ENCODE measurements at regions not wholly inside any gene's neighbourhood (a gene's known extent, or its start where the extent isn't known, plus 50 kb on each side); places are given as distances from the start of the nearest gene placed in this dataset.
"Not testable (repeated sequence)": the region's sequence is repeated elsewhere in the genome, so short reads cannot be mapped to it uniquely, and the experiment has no call there.

DNA sequence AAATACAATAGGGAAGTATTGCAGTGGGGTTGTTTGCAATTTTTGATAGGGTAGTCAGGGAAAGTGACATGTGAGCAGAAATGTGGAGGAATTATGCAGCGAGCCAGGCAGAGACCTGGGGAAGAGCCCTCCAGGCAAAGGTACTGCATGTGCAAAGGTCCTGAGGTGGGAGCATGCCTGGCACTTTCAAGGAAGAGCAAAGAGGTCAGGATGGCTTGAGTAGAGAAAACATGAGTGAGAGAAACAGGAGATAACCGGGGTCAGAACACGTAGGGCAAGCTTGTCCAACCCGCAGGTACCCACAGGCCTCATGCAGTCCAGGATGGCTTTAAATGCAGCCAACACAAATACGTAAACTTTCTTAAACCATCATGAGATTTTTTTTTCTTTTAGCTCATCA is 71.0 kb downstream of the COQ2 start:
- DNase-seq (ENCODE audit: low spot score): no peak

DNA sequence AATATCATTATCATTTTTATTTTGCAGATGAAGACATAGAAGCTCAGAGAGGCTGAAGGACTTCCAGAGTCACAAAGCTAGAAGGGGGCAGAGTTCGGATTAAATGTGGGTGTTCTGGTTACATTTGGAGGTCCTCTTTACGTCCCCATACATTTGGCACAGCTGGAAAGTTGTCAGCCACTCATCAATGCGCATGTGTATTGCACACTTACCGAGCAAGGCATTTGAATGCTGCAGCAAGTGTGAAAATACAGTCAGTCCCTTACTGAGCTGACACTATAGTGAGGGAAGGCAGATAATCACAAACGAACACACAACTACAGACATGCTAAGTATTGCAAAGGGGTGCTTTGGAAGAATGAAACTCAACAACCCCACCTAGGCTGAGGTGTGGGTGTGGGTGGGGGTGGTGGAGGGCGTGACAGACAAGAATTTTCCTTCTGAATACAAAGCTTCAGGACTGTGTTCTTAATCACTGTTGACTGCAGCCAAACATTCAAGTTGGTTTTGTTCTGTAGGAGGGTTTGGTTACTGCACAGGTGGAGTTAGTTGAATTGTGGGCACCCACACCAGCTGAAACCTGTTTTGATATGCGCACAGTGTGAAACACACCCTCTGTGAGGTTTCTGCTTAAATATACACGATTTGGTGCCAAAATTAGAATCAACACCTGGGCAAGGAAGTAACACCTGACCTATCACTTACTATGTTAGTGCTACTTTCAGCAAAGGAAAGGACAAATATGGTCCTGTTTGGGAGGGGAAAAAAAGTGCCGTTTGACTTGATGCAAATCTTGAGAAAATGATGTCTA is 72.4 kb downstream of the COQ2 start:
- DNase-seq (ENCODE audit: low spot score): no peak

DNA sequence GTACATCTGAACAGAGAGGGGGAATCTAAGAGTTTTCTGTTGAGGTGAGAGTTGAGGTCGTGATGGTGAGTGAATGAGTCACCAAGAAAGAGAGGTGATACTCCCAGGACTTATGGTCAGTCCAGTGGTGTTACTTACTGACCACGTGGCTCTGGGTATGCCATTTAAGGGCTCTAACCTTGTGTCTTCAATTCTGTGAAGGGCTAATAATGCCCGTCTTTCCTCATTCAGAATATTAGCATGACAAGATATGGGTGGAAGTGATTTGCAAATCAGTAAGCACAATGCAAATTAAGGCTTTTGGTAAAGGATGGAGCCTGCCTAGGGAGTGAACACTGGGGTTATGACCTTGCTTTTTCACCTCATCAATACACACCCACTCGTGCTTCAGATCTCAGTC is 75.2 kb downstream of the COQ2 start:
- DNase-seq (ENCODE audit: low spot score): no peak

DNA sequence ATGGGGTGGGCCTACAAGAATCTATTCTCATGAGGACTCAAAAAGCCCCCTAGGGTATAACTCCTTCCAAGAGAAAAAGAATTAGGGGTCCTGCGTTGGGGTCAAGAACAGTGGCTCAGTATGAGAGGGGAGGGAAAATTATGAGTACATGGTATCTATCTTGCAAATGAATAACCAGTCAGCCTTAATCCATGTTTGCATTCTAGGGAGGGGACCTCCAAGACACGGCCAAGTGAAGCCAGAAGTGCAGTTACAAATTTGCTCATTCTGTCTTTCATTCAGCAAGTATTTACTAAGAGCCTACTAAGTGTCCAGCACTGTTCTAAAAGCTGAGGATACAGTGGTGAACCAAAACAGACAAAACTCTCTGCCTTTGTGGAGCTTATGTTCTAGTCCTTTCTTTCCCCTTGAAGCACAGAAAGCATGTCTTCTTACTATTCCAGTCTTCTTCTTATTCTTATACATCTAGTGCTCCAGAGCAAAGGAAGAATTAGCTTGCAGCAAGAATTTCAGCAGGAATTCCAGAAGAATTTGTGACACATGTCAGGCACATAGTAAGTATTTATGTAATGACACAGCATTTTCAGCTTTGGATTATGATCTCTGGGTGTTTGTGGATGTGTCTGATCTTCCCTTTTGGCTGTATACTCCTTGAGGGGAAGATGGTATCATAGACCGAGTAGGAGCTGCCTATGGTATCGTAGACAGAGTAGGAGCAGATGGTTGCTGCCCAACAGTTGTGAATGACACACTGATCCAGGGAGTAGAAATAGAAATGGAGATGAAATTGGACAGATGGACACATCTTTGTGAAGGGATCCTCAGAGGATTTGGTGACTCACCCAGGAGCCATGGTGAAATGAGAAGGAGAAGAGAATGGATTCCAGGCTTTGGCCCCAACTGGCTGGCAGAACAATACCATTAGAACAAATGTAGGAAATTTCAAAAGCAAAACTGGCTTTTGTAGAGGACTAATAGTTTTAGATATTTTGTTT is 75.9 kb downstream of the COQ2 start:
- peak; percentile 65 for DNase-seq (ENCODE audit: low spot score)

DNA sequence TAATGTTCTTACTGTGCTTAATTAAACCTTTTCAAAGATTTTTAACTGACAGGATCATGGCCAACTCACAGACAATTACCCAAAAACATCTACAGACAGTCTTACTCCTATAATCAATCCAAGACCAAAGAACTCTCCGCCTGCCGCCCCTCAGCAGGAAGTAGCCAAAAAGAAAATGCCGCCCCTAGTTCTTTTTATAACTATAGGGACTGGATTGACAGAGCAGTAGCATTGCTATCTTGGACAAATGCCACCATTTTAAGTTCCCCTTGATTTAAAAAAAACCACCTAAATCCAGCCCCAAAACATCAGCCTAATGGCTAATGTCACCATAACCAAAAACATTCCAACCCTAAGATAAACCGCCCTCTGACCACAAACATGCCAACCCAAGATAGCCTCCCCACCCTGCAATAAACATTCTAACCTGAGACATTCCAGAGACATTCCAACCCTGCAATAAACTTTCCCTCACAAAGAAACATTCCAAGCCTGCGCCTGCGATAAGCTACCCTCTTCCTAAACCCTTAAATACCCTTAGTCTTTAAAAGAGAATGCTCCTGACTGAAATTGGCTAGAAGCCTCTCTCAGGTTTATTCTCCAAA is 77.0 kb downstream of the COQ2 start:
- DNase-seq (ENCODE audit: low spot score): peak; percentile 72

DNA sequence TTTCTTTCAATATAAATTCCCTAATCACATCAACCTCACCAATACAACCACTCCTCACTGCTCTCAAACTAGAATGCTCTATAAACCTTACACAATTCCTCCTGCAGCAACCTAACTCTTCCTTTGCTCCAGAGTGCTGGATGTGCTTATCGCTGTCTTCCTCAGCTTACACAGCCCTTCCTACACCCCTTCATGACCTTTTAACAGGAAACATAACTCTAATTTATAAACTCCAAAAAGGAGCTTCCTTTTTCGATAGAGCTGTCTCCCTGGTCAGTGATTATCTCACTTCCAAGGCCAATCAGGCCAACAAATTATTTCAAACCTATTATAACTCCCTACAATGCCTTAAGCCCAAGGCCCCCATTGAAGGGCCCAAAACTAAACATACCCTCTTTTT is 78.8 kb downstream of the COQ2 start:
- DNase-seq (ENCODE audit: low spot score): no peak

DNA sequence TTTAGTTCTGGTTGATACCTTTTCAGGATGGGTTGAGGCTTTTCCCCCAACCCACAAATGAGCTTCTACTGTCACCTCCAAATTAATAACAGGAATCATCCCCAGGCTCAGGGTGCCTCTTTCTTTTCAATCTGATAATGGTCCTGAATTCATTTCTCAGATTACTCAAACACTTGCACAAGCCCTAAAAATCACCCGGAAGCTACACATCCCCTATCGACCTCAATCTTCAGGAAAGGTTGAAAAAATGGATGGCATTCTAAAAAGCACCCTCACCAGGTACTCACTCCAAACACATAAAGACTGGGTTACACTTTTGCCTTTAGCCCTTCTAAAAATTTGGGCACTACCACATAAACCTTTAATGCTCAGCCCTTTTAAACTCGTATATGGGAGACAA is 79.9 kb downstream of the COQ2 start:
- DNase-seq (ENCODE audit: low spot score): no peak

DNA sequence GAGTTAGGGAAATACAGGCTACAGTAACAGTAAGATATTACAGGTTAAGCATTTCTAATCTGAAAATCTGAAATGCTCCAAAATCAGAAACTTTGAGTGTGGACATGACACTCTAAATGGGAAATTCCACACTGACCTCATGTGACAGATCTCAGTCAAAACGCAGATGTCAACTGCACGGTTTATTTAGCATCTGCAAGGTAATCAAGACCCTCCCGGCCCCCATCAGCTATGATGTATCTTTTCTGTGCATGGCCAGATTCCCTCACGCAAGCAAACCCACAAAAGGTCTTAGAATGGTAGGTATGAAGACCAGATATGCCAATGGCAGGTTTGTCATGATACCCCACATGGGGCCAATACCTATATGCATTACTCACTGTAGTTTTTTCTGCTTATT is 82.8 kb downstream of the COQ2 start:
- DNase-seq (ENCODE audit: low spot score): no peak

DNA sequence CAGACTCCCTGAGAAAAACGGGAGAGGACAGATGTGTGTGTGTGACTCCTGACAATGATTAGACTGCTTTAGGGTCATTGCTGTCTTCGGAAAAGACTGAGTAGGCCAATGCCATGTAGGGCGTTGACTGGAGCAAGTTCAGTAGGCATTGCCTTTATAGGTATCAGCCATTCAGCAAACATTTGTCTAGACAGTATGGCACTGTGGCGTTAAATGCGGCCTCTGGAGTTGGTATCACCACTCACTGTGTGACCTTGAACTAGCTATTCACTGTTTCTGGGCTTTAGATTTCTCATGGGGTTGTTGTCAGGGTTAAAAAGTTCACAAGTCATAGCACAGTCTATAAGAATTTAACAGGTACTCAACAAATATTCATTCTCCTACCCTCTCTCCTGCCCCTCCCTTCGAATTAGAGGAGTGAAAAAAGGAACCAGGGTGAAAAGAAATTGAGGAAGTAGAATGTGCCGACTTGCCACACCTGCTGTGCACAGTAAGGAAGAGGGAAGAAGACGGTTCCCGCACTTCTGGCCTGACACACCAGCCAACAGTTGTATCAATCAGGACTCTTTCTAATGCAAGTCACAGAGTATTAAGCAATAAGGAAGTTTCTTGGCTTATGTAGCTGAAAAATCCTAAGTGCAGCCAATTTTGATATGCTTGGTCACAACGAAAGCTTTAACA is 83.2 kb upstream of the PLAC8 start:
- DNase-seq (ENCODE audit: low spot score): no peak

DNA sequence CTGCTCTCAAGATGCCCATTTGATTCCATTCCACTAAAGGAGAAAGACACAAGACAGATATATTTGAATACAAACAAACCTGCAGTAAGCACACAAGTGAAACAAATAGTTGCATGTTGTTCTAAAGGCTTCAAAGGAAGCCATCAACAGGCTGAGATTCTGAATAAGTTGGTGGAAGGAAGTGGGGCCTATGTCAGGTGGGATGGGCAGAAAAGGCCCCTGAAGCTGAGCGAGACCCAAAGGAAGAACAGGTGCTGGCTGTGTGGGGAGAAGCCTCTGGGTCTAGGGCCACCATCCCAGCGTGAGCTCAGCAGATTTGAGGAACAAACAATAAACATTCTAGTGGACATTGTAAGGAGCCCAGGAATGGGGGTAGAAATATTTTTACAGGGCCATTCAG is 82.4 kb upstream of the PLAC8 start:
- DNase-seq (ENCODE audit: low spot score): no peak

DNA sequence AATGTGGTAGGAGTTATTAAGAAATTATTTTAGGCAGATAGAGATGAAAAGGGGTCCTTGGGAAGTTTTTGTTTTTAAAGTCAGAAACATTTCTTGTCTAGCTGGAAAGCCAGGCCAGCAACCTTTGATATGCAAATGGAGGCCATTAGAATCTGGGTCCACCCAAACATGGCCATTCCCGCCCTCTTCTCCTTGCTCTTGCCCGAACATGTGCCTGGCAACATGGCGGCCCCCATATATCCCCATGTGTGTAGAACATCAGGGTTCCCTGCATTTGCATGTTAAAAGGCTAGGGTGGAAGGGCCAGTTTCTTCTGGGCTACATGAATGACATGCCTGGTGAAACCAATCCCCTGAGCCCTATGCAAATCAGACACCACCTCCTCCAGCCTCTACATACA is 80.7 kb upstream of the PLAC8 start:
- DNase-seq (ENCODE audit: low spot score): no peak

DNA sequence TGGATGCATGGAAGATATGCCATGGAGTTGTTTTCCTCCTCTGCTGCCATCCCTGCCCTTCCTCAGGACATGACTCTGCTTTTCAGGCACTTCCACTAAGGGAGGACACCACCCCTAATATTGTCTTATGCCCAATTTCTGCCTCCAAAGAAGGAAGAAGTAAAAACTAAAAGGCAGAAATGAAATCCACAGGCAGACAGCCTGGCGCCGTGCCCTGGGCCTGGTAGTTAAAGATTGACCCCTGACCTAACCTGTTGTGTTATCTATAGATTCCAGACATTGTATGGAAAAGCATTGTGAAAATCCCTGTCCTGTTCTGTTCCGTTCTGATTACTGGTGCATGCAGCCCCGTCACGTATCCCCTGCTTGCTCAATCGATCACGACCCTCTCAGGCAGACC is 80.1 kb upstream of the PLAC8 start:
- DNase-seq (ENCODE audit: low spot score): not testable (repeated sequence)

DNA sequence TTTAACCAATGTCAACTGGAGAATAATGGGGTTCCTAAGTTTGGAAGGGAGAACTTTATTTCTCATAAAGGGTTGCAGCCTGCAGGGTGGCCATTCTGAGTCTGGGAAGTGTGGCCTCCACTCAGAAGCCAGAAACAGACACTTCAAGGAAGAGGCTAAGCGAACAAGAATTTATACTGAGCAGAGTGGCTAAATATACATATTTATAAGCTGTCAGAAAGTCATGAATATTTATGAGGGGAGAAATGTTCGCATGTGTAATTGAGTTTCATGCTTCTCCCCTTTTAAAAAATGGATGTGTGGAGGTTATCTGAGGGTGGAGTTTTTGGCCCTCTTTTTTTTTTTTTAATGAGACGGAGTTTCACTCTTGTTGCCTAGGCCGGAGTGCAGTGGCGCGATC is 78.1 kb upstream of the PLAC8 start:
- DNase-seq (ENCODE audit: low spot score): no peak

DNA sequence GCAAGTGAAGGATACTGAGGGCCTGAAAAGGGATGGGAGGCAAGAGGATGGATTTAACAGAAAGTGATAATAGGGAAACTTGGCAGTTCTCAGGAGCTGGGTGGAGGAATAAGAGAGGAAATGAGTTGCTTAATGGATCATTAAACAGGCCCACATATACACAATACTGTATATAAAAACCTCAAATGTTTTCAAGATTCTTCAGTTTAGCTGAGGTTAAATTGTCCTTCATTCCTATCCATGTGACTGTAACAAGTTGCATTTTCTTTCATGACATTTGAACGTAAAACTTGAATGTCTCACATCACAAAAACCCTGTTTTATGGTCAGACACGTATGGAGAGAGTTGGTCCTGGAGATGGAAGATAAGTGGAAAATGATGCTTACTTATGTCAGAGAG is 76.5 kb upstream of the PLAC8 start:
- no peak for DNase-seq (ENCODE audit: low spot score)

DNA sequence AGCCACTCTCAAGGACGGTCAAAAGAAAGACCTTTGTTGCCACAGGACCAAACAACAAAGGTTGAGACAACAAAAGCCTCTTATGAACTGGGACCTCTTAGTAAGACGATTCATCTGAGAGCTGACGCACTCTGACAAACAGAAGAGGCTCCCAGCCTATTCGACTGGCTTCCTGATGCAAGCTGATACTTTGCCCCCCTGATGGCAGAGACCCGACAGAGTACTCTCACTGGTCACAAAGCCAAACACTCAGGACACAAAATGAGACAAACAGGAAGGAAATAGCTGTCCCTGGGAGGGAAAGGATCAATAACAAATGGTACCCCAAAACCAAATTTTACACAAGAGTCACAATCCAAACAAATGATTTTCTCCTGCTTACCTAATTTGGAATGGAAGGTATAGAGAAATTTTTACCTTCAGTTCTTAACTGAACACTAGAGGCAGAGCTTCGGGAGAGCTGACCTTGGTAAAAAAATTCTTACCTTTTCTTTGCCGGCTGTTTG is 75.2 kb upstream of the PLAC8 start:
- no peak for DNase-seq (ENCODE audit: low spot score)

DNA sequence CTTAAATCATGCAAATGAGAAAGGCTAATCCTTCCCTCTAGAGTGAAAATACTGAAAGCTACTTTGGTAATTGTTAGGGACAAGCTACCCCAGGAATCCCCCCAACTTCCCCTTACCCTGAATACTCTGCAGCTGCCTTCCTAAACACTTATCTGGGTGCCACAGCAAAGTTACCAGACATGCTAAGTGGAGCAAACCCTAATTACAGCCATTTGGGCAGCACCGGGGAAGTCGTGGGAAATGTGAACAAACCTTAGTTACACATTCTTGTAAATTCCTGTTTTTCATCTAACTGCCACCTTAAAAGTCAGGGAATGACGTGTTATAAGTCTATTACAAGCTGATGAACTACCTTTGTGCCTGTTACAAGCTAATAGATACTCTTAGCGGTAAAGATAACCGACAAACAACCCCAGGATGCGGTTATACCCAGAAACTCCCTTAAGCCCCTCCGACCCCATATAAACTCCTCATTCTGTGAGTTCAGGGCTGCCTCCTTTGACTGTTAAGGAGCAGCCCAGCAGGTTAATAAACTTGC is 66.0 kb upstream of the PLAC8 start:
- no peak for DNase-seq (ENCODE audit: low spot score)

DNA sequence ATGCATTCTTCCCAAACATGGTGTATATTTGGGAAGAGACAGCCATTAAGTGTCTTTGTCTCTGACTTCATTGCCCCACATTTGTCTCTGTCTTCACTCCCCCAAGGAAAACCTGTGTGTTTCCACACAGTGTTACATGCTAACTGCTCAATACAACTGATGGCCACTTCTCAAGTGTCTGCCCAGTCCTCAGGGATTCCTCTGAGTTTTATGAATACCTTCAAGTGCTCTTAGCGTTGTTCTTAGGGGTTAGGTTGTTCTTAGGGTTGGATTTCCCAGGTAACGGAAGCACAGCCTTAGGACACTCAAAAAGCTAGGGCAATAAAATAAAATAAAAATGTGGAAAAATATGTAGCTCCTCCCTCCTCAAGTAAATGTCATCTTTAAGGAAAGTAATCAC is 64.7 kb upstream of the PLAC8 start:
- DNase-seq (ENCODE audit: low spot score): no peak

DNA sequence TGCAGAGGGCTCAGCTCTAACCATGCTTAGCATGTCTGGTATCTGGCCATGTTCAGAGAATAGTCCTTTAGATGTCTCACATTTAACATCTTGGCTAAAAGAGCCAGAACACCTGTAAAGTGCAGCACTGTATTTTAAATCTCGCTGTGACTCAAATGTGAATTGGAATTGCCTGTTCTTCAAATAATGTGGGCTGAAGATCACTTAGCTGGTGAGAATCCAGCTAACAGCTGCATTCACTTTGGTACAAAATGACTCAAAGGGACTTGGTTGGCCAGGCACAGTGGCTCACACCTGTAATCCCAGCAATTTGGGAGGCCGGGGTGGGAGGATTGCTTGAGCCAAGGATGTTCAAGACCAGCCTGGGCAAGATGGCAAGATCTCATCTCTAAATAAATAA is 63.5 kb upstream of the PLAC8 start:
- no peak for DNase-seq (ENCODE audit: low spot score)

DNA sequence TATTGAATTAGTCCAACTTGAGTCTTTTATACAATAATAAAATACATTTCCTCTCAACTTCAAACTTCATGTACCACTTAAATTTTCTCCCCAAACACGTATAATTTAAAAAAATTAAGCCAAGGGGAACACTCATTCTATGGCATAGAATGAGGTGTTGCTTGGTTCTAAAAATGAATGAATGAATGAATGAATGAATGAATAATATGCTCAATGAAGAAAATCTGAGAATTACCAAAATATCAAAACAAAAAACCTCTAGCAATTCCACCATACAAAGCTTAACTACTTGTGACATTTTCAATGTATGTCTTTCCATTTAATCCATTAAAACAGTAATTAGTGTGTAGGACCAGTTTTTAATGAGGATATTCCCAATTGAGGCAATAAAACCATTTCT is 62.7 kb upstream of the PLAC8 start:
- DNase-seq (ENCODE audit: low spot score): no peak

DNA sequence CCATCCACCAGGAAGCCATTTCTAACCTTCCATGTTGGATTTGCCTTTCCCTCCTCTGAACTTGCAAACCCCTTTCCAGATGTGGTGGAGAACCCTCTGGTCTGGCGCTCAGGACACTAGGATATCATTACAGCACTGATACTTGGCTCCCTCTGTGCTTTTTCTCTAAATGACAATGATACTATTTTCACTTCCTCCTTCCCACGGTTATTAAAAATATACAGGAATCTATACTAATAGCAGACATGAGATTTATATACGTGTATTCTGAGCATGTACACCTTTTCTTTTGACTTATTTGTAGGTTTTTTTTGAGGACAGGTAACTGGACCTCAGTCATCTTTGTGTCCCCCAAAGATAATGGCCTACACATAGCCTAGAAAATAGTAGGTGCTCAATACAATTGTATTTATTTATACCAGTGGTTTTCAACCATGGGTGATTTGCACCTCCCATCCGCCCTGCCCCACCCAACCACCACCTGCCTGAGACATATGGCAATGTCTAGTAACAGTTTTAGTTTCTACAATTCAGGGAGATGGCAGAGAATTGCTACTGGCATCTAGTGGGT is 60.4 kb upstream of the PLAC8 start:
- DNase-seq (ENCODE audit: low spot score): no peak

DNA sequence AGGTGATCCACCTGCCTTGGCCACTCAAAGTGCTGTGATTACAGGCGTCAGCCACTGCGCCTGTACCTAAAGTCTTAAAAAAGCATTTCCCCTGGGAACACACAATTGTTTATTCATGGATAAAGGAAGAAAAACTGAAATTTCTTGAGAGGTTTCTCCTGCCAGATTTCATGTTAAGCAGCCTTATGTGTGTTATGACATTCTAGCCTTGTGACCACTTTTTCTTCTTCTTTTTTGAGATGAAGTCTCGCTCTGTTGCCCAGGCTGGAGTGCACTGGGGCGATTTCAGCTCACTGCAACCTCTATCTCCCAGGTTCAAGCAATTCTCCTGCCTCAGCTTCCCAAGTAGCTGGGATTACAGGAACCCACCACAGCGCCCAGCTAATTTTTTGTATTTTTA is 57.8 kb upstream of the PLAC8 start:
- no peak for DNase-seq (ENCODE audit: low spot score)
